ENCODE measurements at regions not wholly inside any gene's neighbourhood (a gene's known extent, or its start where the extent isn't known, plus 50 kb on each side); places are given as distances from the start of the nearest gene placed in this dataset.

GRCh38 chr11:97995874-97996273, 1024.9 kb upstream of the CNTN5 start:
- Histone ChIP-seq H3K36me3 (ENCODE audit: control insufficient read depth in 4 of 4, insufficient read depth in 3 of 4, low read depth in 1 of 4, low read length in 3 of 4) (no peaks in the 10 kb centered on the region), H3K4me3 (ENCODE audit: low read depth in 1 of 3, low read length in 3 of 3) (no peak overlapping the region), H3K9me3 (ENCODE audit: control insufficient read depth in 4 of 4, low read length in 3 of 4) (no peaks in the 10 kb centered on the region), H3K27ac (ENCODE audit: low read depth in 1 of 2, low read length in 2 of 2) (no peak overlapping the region), H3K9ac (ENCODE audit: low read depth in 1 of 2, low read length in 2 of 2) (no peak overlapping the region), H3K27me3 (ENCODE audit: control insufficient read depth in 4 of 4, insufficient read depth in 4 of 4, low read length in 3 of 4) (no peaks in the 10 kb centered on the region), H3K4me1 (ENCODE audit: control insufficient read depth in 4 of 4, insufficient read depth in 4 of 4, low read length in 3 of 4) (no peaks in the 10 kb centered on the region)
- 51% methylated on average over 3 of the region's 3 CpGs for WGBS
- DNase-seq (ENCODE audit: low spot score): no peak
- TF ChIP-seq CTCF (IDR thresholded peaks at IDR 0.05; ENCODE audit: low read depth, low read length, missing input control): no peak
- TF ChIP-seq FOXA1 (IDR thresholded peaks at IDR 0.05): no peak
- no peak for TF ChIP-seq SP1 (IDR thresholded peaks at IDR 0.05)
- TF ChIP-seq REST (IDR thresholded peaks at IDR 0.05): no peak
- TF ChIP-seq ZBTB33 (IDR thresholded peaks at IDR 0.05): no peak

- Histone ChIP-seq H3K9me3 (ENCODE audit: control insufficient read depth in 4 of 4, low read length in 3 of 4) (no peaks in the 10 kb centered on the region), H3K4me1 (ENCODE audit: control insufficient read depth in 4 of 4, insufficient read depth in 4 of 4, low read length in 3 of 4) (no peaks in the 10 kb centered on the region), H3K27ac (ENCODE audit: low read depth in 1 of 2, low read length in 2 of 2) (no peak overlapping the region), H3K27me3 (ENCODE audit: control insufficient read depth in 4 of 4, insufficient read depth in 4 of 4, low read length in 3 of 4) (no peaks in the 10 kb centered on the region), H3K4me3 (ENCODE audit: low read depth in 1 of 3, low read length in 3 of 3) (no peak overlapping the region), H3K36me3 (ENCODE audit: control insufficient read depth in 4 of 4, insufficient read depth in 3 of 4, low read depth in 1 of 4, low read length in 3 of 4) (no peaks in the 10 kb centered on the region), H3K9ac (ENCODE audit: low read depth in 1 of 2, low read length in 2 of 2) (no peak overlapping the region)
- DNase-seq (ENCODE audit: low spot score): no peak
- 64% methylated on average over 3 of the region's 3 CpGs for WGBS
- TF ChIP-seq CTCF (IDR thresholded peaks at IDR 0.05; ENCODE audit: low read depth, low read length, missing input control) (no peak), FOXA2 (IDR thresholded peaks at IDR 0.05) (no peak), MAX (IDR thresholded peaks at IDR 0.05) (no peak), HNF4G (IDR thresholded peaks at IDR 0.05) (no peak), REST (IDR thresholded peaks at IDR 0.05) (no peak), JUND (IDR thresholded peaks at IDR 0.05) (no peak), SP1 (IDR thresholded peaks at IDR 0.05) (no peak), ATF3 (IDR thresholded peaks at IDR 0.05) (no peak), RXRA (IDR thresholded peaks at IDR 0.05) (no peak), TAF1 (conservative IDR thresholded peaks at IDR 0.05) (no peak), ZBTB33 (IDR thresholded peaks at IDR 0.05) (no peak), FOXA1 (IDR thresholded peaks at IDR 0.05) (no peak), RAD21 (IDR thresholded peaks at IDR 0.05) (no peak), GABPA (IDR thresholded peaks at IDR 0.05 in 1 of 2, conservative IDR thresholded peaks at IDR 0.05 in 1 of 2) (no peak), NR2F2 (IDR thresholded peaks at IDR 0.05) (no peak), HNF4A (conservative IDR thresholded peaks at IDR 0.05) (no peak)
Measured at GRCh38 chr11:97996762-97997161, 1024.0 kb upstream of the CNTN5 start.
